B cell (primary cell): ENCODE measurements at regions not wholly inside any gene's neighbourhood (a gene's known extent, or its start where the extent isn't known, plus 50 kb on each side); places are given as distances from the start of the nearest gene placed in this dataset.

Experiments used
- ATAC-seq: fragments of 200-7000 bp; cut with Tn5 transposase; one replicate; pipeline ENCODE4 v1.10.0; 2021; ENCODE audit warnings: low read depth, mild to moderate bottlenecking, moderate number of reproducible peaks, moderate library complexity
- CTCF ChIA-PET: fragments of 350-600 bp; sonication (Branson Sonifier 250); formaldehyde crosslinking; loops from one replicate; lab custom pipeline; 2021; ENCODE audit warnings: antibody characterized with exemption, inconsistent platforms; lab: Charles Lee
- POLR2A ChIA-PET: fragments of 350-600 bp; sonication (Branson Sonifier 250); formaldehyde crosslinking; loops from one replicate; lab custom pipeline; 2021; ENCODE audit warnings: antibody characterized with exemption; lab: Charles Lee
- DNase-seq: peaks from one replicate; pipeline ENCODE4 v3.0.0; 2013
- H2AFZ ChIP-seq: 2 replicates; pipeline ENCODE4 v1.6.1; 2012; ENCODE audit warnings: mild to moderate bottlenecking, low read depth, low read length; ENCODE audit not compliant: insufficient read depth, poor library complexity, severe bottlenecking
- H3K27ac ChIP-seq, 2 donors: 1 replicate in 1 of 2; 2 replicates in 1 of 2; pipeline ENCODE4 v1.5.1; 2012 to 2013; ENCODE audit warnings: low read length in 2 of 2, mild to moderate bottlenecking in 2 of 2, moderate library complexity in 1 of 2
- H3K27me3 ChIP-seq, 4 experiments: fragments of 200-600 bp in 1 of 4; sonication (generic) in 1 of 4; replicated peaks in 1 of 4; 1 replicate in 2 of 4; 2 replicates in 2 of 4; pipeline versions ENCODE4 v1.6.1 to v1.7.0; 2013 to 2016; ENCODE audit warnings: low read length in 3 of 4, mild to moderate bottlenecking in 2 of 4, mixed read lengths in 1 of 4, moderate library complexity in 1 of 4; ENCODE audit not compliant: insufficient read depth in 4 of 4, control insufficient read depth in 3 of 4; ENCODE audit errors: control extremely low read depth in 1 of 4
- H3K36me3 ChIP-seq, 2 experiments: replicated peaks in 1 of 2; 1 replicate in 1 of 2; 2 replicates in 1 of 2; pipeline versions ENCODE4 v1.6.1 to v1.7.1; 2013; ENCODE audit warnings: low read length in 1 of 2; ENCODE audit not compliant: insufficient read depth in 2 of 2, control insufficient read depth in 1 of 2; ENCODE audit errors: control extremely low read depth in 1 of 2, extremely low read depth in 1 of 2
- H3K4me1 ChIP-seq, 2 donors: fragments of 200-600 bp in 1 of 2; sonication (generic) in 1 of 2; 1 replicate in 1 of 2; 2 replicates in 1 of 2; pipeline versions ENCODE4 v1.5.1 to v1.6.1; 2013 to 2017; ENCODE audit warnings: low read length in 2 of 2; ENCODE audit not compliant: control insufficient read depth in 2 of 2, insufficient read depth in 2 of 2
- H3K4me2 ChIP-seq: replicated peaks from 2 replicates; pipeline ENCODE3; 2012; ENCODE audit warnings: mild to moderate bottlenecking, low read depth, low read length; ENCODE audit not compliant: poor library complexity, severe bottlenecking
- H3K4me3 ChIP-seq, 5 experiments: fragments of 200-600 bp in 1 of 5; sonication (generic) in 1 of 5; 1 replicate in 3 of 5; 2 replicates in 2 of 5; pipeline versions ENCODE4 v1.5.1 to v1.7.0; 2011 to 2016; ENCODE audit warnings: low read length in 4 of 5, mild to moderate bottlenecking in 4 of 5, low read depth in 2 of 5, control low read depth in 1 of 5, moderate library complexity in 1 of 5; ENCODE audit not compliant: insufficient read depth in 1 of 5; ENCODE audit errors: control extremely low read depth in 1 of 5, extremely low read depth in 1 of 5
- H3K79me2 ChIP-seq: fragments of 200-600 bp; sonication (generic); one replicate; pipeline ENCODE4 v1.6.0; 2016; ENCODE audit warnings: low read length; ENCODE audit not compliant: control insufficient read depth, insufficient read depth
- H3K9ac ChIP-seq: fragments of 200-600 bp; sonication (generic); 2 replicates; pipeline ENCODE4 v1.6.1; 2017; ENCODE audit warnings: mild to moderate bottlenecking, low read length, moderate library complexity
- H3K9me3 ChIP-seq, 3 donors: one replicate each; pipeline versions ENCODE4 v1.6.1 to v1.7.1; 2013; ENCODE audit warnings: low read length in 2 of 3; ENCODE audit not compliant: control insufficient read depth in 2 of 3, insufficient read depth in 1 of 3; ENCODE audit errors: control extremely low read depth in 1 of 3
- H4K20me1 ChIP-seq: 2 replicates; pipeline ENCODE4 v1.6.0; 2012; ENCODE audit warnings: mild to moderate bottlenecking, low read length; ENCODE audit not compliant: insufficient read depth, control insufficient read depth, poor library complexity, severe bottlenecking
- H3K27ac Mint-ChIP-seq: one replicate; pipeline ENCODE4 v1.8.0; 2021; ENCODE audit warnings: mixed read lengths
- H3K27me3 Mint-ChIP-seq: one replicate; pipeline ENCODE4 v1.8.0; 2021; ENCODE audit warnings: mixed read lengths
- H3K4me1 Mint-ChIP-seq: one replicate; pipeline ENCODE4 v1.8.0; 2021; ENCODE audit warnings: mixed read lengths
- H3K4me3 Mint-ChIP-seq: one replicate; pipeline ENCODE4 v1.8.0; 2021; ENCODE audit warnings: mixed read lengths
- H3K9me3 Mint-ChIP-seq: one replicate; pipeline ENCODE4 v1.8.0; 2022; ENCODE audit warnings: mixed read lengths; ENCODE audit not compliant: insufficient read depth
- CTCF ChIP-seq: fragments of 200-600 bp; IDR thresholded peaks from one replicate; pipeline ENCODE4 v1.8.0; 2022; ENCODE audit warnings: antibody characterized with exemption, mild to moderate bottlenecking
- EZH2 ChIP-seq: IDR thresholded peaks from 2 replicates; pipeline ENCODE4 v1.6.1; 2012; ENCODE audit warnings: borderline replicate concordance, low read depth, mild to moderate bottlenecking, moderate library complexity, low read length; ENCODE audit not compliant: insufficient read depth, poor library complexity, severe bottlenecking
- WGBS: methylation state at CpG from one replicate; pipeline ENCODE4 v1.1.5; 2013; ENCODE audit warnings: missing lambda C conversion rate; ENCODE audit not compliant: insufficient coverage; 5-methylcytosine and 5-hydroxymethylcytosine counted together
- intact Hi-C: fragments of 100-400 bp; cut with micrococcal nuclease; formaldehyde crosslinking; loops from one replicate; pipeline ENCODE4 v1.10.0; 2022

- Histone ChIP-seq H3K9me3 (no peaks in the 10 kb centered on the region), H3K4me2 (no peak overlapping the region), H3K4me1 (no peaks in the 10 kb centered on the region), H3K36me3 (no peaks in the 10 kb centered on the region), H4K20me1 (no peaks in the 10 kb centered on the region), H3K79me2 (no peaks in the 10 kb centered on the region), H3K9ac (no peak overlapping the region), H3K27me3 (peaks cover 0 to 16% (median 3%) of the 10 kb centered on the region in 4 experiments), H3K27ac (no peak overlapping the region), H3K4me3 (no peak overlapping the region), H2AFZ (no peak overlapping the region)
- Mint-ChIP-seq H3K4me3 (no peak overlapping the region), H3K27me3 (peaks cover 61% of the 10 kb centered on the region), H3K27ac (no peak overlapping the region), H3K9me3 (no peaks in the 10 kb centered on the region), H3K4me1 (no peaks in the 10 kb centered on the region)
- POLR2A ChIA-PET, result no interaction called here
- TF ChIP-seq EZH2, result no peak
- TF ChIP-seq CTCF, result no peak
- WGBS, result 47% methylated on average over 2 of the region's 4 CpGs
- DNase-seq, result no peak
- intact Hi-C loops, result no loop called here
- CTCF ChIA-PET, result no interaction called here
- no peak for ATAC-seq
These were observed 147.8 kb downstream of the EDN3 start for GRCh38 chr20:59448196-59448595.

- Histone ChIP-seq H3K4me2 (no peak overlapping the region), H3K9me3 (no peaks in the 10 kb centered on the region), H3K27me3 (peaks cover 0 to 16% (median 3%) of the 10 kb centered on the region in 4 experiments), H3K9ac (no peak overlapping the region), H3K79me2 (no peaks in the 10 kb centered on the region), H2AFZ (no peak overlapping the region), H3K27ac (no peak overlapping the region), H3K4me1 (no peaks in the 10 kb centered on the region), H4K20me1 (no peaks in the 10 kb centered on the region), H3K4me3 (no peak overlapping the region), H3K36me3 (no peaks in the 10 kb centered on the region)
- Mint-ChIP-seq H3K4me1 (no peaks in the 10 kb centered on the region), H3K27me3 (peaks cover 57% of the 10 kb centered on the region), H3K27ac (no peak overlapping the region), H3K9me3 (no peaks in the 10 kb centered on the region), H3K4me3 (no peak overlapping the region)
- ChIA-PET POLR2A (no interaction called here), CTCF (no interaction called here)
- intact Hi-C loops, result no loop called here
- ATAC-seq (no peak), DNase-seq (no peak)
- TF ChIP-seq EZH2 (no peak), CTCF (no peak)
- 64% methylated on average over 2 of the region's 12 CpGs for WGBS
These were observed 148.5 kb downstream of the EDN3 start for GRCh38 chr20:59448851-59449444.
